H9 (cell line): ENCODE measurements at regions not wholly inside any gene's neighbourhood (a gene's known extent, or its start where the extent isn't known, plus 50 kb on each side); places are given as distances from the start of the nearest gene placed in this dataset.

Experiments
- DNase-seq: peaks from one replicate; pipeline ENCODE4 v3.0.0-alpha.2; 2017
- H2AFZ ChIP-seq: one replicate; pipeline ENCODE4 v1.6.1; 2013; ENCODE audit warnings: mild to moderate bottlenecking, low read length, control low read depth, moderate library complexity
- H2AK5ac ChIP-seq: 2 replicates; pipeline ENCODE4 v1.6.1; 2013; ENCODE audit warnings: low read length, control low read depth, mixed read lengths; ENCODE audit not compliant: insufficient read length
- H2BK120ac ChIP-seq: one replicate; pipeline ENCODE4 v1.6.1; 2013; ENCODE audit warnings: low read depth, mild to moderate bottlenecking, low read length, control low read depth, inconsistent platforms; ENCODE audit not compliant: poor library complexity, severe bottlenecking
- H2BK12ac ChIP-seq: 2 replicates; pipeline ENCODE4 v1.6.1; 2013; ENCODE audit warnings: low read length, control low read depth, mixed read lengths, low read depth; ENCODE audit not compliant: insufficient read length
- H2BK15ac ChIP-seq: 2 replicates; pipeline ENCODE4 v1.6.1; 2013; ENCODE audit warnings: low read depth, low read length, control low read depth
- H2BK20ac ChIP-seq: one replicate; pipeline ENCODE4 v1.6.1; 2013; ENCODE audit warnings: low read depth, mild to moderate bottlenecking, low read length, control low read depth, inconsistent platforms; ENCODE audit not compliant: poor library complexity, severe bottlenecking
- H2BK5ac ChIP-seq: 2 replicates; pipeline ENCODE4 v1.6.1; 2013; ENCODE audit warnings: low read length, control low read depth, mixed read lengths; ENCODE audit not compliant: insufficient read length
- H3K14ac ChIP-seq: 2 replicates; pipeline ENCODE4 v1.6.1; 2013; ENCODE audit warnings: low read length, control low read depth; ENCODE audit not compliant: insufficient read depth
- H3K18ac ChIP-seq: 2 replicates; pipeline ENCODE4 v1.6.1; 2013; ENCODE audit warnings: low read depth, mild to moderate bottlenecking, mixed read lengths, low read length, control low read depth; ENCODE audit not compliant: insufficient read length
- H3K23ac ChIP-seq: 2 replicates; pipeline ENCODE4 v1.6.1; 2013; ENCODE audit warnings: low read length, control low read depth, mixed read lengths, low read depth; ENCODE audit not compliant: insufficient read length
- H3K23me2 ChIP-seq: 2 replicates; pipeline ENCODE4 v1.6.1; 2013; ENCODE audit warnings: low read depth, mild to moderate bottlenecking, mixed read lengths, low read length, control low read depth; ENCODE audit not compliant: insufficient read length, poor library complexity, severe bottlenecking
- H3K27ac ChIP-seq: 2 replicates; pipeline ENCODE4 v1.5.1; 2013; ENCODE audit warnings: low read length, control low read depth, mixed read lengths, low read depth; ENCODE audit not compliant: insufficient read length
- H3K27me3 ChIP-seq: 2 replicates; pipeline ENCODE4 v1.6.1; 2013; ENCODE audit warnings: low read length, control low read depth, inconsistent platforms; ENCODE audit not compliant: insufficient read depth
- H3K4ac ChIP-seq: 2 replicates; pipeline ENCODE4 v1.6.1; 2013; ENCODE audit warnings: low read depth, mild to moderate bottlenecking, control low read depth, inconsistent platforms, low read length, moderate library complexity
- H3K4me1 ChIP-seq: 2 replicates; pipeline ENCODE4 v1.6.1; 2013; ENCODE audit warnings: low read length, control low read depth, inconsistent platforms; ENCODE audit not compliant: insufficient read depth
- H3K4me2 ChIP-seq: 2 replicates; pipeline ENCODE4 v1.6.1; 2013; ENCODE audit warnings: low read length, control low read depth, mixed read lengths; ENCODE audit not compliant: insufficient read length, insufficient read depth
- H3K56ac ChIP-seq: 2 replicates; pipeline ENCODE4 v1.6.1; 2013; ENCODE audit warnings: low read depth, mild to moderate bottlenecking, mixed read lengths, low read length, control low read depth; ENCODE audit not compliant: insufficient read length
- H3K79me1 ChIP-seq: 2 replicates; pipeline ENCODE4 v1.6.1; 2013; ENCODE audit warnings: low read depth, mild to moderate bottlenecking, moderate library complexity, low read length, control low read depth, inconsistent platforms; ENCODE audit not compliant: insufficient read depth, poor library complexity, severe bottlenecking
- H3K79me2 ChIP-seq: 2 replicates; pipeline ENCODE4 v1.6.1; 2013; ENCODE audit warnings: low read length, control low read depth, inconsistent platforms; ENCODE audit not compliant: insufficient read depth
- H3K9ac ChIP-seq: 2 replicates; pipeline ENCODE4 v1.6.1; 2013; ENCODE audit warnings: low read length, control low read depth, mixed read lengths; ENCODE audit not compliant: insufficient read length; ENCODE audit errors: extremely low read depth
- H3K9me3 ChIP-seq: one replicate; pipeline ENCODE4 v1.6.1; 2013; ENCODE audit warnings: low read depth, low read length, inconsistent platforms; ENCODE audit not compliant: control insufficient read depth
- H3T11ph ChIP-seq: one replicate; pipeline ENCODE4 v1.6.1; 2013; ENCODE audit warnings: mild to moderate bottlenecking, low read length, control low read depth, inconsistent platforms
- H4K20me1 ChIP-seq: one replicate; pipeline ENCODE4 v1.6.1; 2013; ENCODE audit not compliant: control insufficient read depth, insufficient read length, insufficient read depth
- H4K5ac ChIP-seq: 2 replicates; pipeline ENCODE4 v1.6.1; 2013; ENCODE audit warnings: low read depth, mild to moderate bottlenecking, mixed read lengths, low read length, control low read depth; ENCODE audit not compliant: insufficient read length
- H4K8ac ChIP-seq: replicated peaks from 2 replicates; pipeline ENCODE4 v1.6.1; 2013; ENCODE audit warnings: low read length, control low read depth, mixed read lengths, low read depth; ENCODE audit not compliant: insufficient read length
- H4K91ac ChIP-seq: 2 replicates; pipeline ENCODE4 v1.6.1; 2013; ENCODE audit warnings: low read depth, mild to moderate bottlenecking, moderate library complexity, mixed read lengths, low read length, control low read depth; ENCODE audit not compliant: insufficient read length
- H3K27ac Mint-ChIP-seq, 3 experiments: 2 replicates in 2 of 3; 3 replicates in 1 of 3; pipeline ENCODE4 v1.8.0; 2020 to 2021; ENCODE audit warnings: mixed read lengths in 3 of 3, mild to moderate bottlenecking in 1 of 3, moderate library complexity in 1 of 3
- H3K27me3 Mint-ChIP-seq: 2 replicates; pipeline ENCODE4 v1.8.0; 2021; ENCODE audit warnings: low read depth, mild to moderate bottlenecking, moderate library complexity, mixed read lengths
- H3K36me3 Mint-ChIP-seq, 3 experiments: 2 replicates in 2 of 3; 3 replicates in 1 of 3; pipeline ENCODE4 v1.8.0; 2020 to 2021; ENCODE audit warnings: low read depth in 3 of 3, mixed read lengths in 3 of 3; ENCODE audit not compliant: insufficient read depth in 1 of 3
- H3K4me1 Mint-ChIP-seq, 2 experiments: 2 replicates each; pipeline ENCODE4 v1.8.0; 2020; ENCODE audit warnings: mixed read lengths in 2 of 2
- H3K4me3 Mint-ChIP-seq, 2 experiments: 2 replicates in 1 of 2; 3 replicates in 1 of 2; pipeline ENCODE4 v1.8.0; 2020 to 2021; ENCODE audit warnings: mild to moderate bottlenecking in 2 of 2, mixed read lengths in 2 of 2, moderate library complexity in 1 of 2
- H3K9me3 Mint-ChIP-seq, 2 experiments: 2 replicates in 1 of 2; 3 replicates in 1 of 2; pipeline ENCODE4 v1.8.0; 2020; ENCODE audit warnings: mild to moderate bottlenecking in 2 of 2, mixed read lengths in 2 of 2, moderate library complexity in 1 of 2
- CTCF ChIP-seq: fragments of 200-600 bp; sonication (generic); conservative IDR thresholded peaks from 3 replicates; pipeline ENCODE4 v1.8.0; 2021; ENCODE audit warnings: antibody characterized with exemption, mild to moderate bottlenecking
- WGBS: extraction: QIAGEN DNeasy Blood & Tissue Kit; methylation state at CpG from one replicate; pipeline ENCODE4 v1.1.7; 2013; ENCODE audit warnings: missing lambda C conversion rate, low lambda C conversion rate, mixed read lengths; ENCODE audit not compliant: insufficient read length; ENCODE audit errors: extremely low coverage; 5-methylcytosine and 5-hydroxymethylcytosine counted together

GRCh38 chr21:24456358-24456757, 1150.9 kb downstream of the MRPL39 start:
- Histone ChIP-seq H3K18ac (no peak overlapping the region), H4K91ac (no peak overlapping the region), H2AFZ (no peak overlapping the region), H3K23me2 (no peaks in the 10 kb centered on the region), H2BK5ac (no peak overlapping the region), H3K4me1 (no peaks in the 10 kb centered on the region), H3K27ac (no peak overlapping the region), H3K56ac (no peak overlapping the region), H2AK5ac (no peak overlapping the region), H3K79me2 (no peaks in the 10 kb centered on the region), H2BK12ac (no peak overlapping the region), H3K23ac (no peak overlapping the region), H3K9me3 (no peaks in the 10 kb centered on the region), H3K14ac (no peak overlapping the region), H3K4ac (no peak overlapping the region), H3K9ac (no peak overlapping the region), H3T11ph (no peak overlapping the region), H3K79me1 (no peaks in the 10 kb centered on the region), H4K20me1 (no peaks in the 10 kb centered on the region), H2BK20ac (no peak overlapping the region), H3K4me2 (no peak overlapping the region), H2BK15ac (no peak overlapping the region), H4K5ac (no peak overlapping the region), H2BK120ac (no peak overlapping the region), H4K8ac (no peak overlapping the region), H3K27me3 (no peaks in the 10 kb centered on the region)
- WGBS: no CpG with 5 or more reads among the region's 3 CpGs
- Mint-ChIP-seq H3K4me1 (no peaks in the 10 kb centered on the region), H3K4me3 (no peak overlapping the region), H3K36me3 (no peaks in the 10 kb centered on the region; a peak in 1 of 7 replicates), H3K27ac (no peak overlapping the region), H3K9me3 (peaks cover 15 to 28% of the 10 kb centered on the region in 2 experiments; a peak in 4 of 5 replicates), H3K27me3 (no peaks in the 10 kb centered on the region; the same call in 1 of the 2 replicates)
- no peak for TF ChIP-seq CTCF
- no peak for DNase-seq
